ENCODE measurements at regions not wholly inside any gene's neighbourhood (a gene's known extent, or its start where the extent isn't known, plus 50 kb on each side); places are given as distances from the start of the nearest gene placed in this dataset.

GRCh38 chr20:10724449-10725173 is 50.8 kb upstream of the JAG1 start:
- no peak for DNase-seq

- no peak for DNase-seq
These were observed 55.3 kb upstream of the JAG1 start for GRCh38 chr20:10728873-10729670.

- no peak for DNase-seq
These were observed 56.0 kb upstream of the JAG1 start for GRCh38 chr20:10729785-10730184.

GRCh38 chr20:10730629-10731183 is 56.9 kb upstream of the JAG1 start:
- DNase-seq = no peak

- DNase-seq = peak; percentile 27
These were observed 57.6 kb upstream of the JAG1 start for GRCh38 chr20:10731190-10731965.

- DNase-seq = no peak
These were observed 59.3 kb upstream of the JAG1 start for GRCh38 chr20:10733122-10733521.

GRCh38 chr20:10735195-10735949 is 61.6 kb upstream of the JAG1 start:
- DNase-seq = no peak

GRCh38 chr20:10739134-10739533 is 65.3 kb upstream of the JAG1 start:
- DNase-seq = no peak

GRCh38 chr20:10739566-10739965 is 65.8 kb upstream of the JAG1 start:
- DNase-seq = no peak

GRCh38 chr20:10741060-10741459 is 67.3 kb upstream of the JAG1 start:
- no peak for DNase-seq

GRCh38 chr20:10745790-10746189 is 72.0 kb upstream of the JAG1 start:
- DNase-seq = no peak

- DNase-seq = no peak
These were observed 73.2 kb upstream of the JAG1 start for GRCh38 chr20:10747019-10747418.

- no peak for DNase-seq
These were observed 75.3 kb upstream of the JAG1 start for GRCh38 chr20:10749084-10749483.

GRCh38 chr20:10752206-10752605 is 78.4 kb upstream of the JAG1 start:
- no peak for DNase-seq

- DNase-seq = no peak
These were observed 81.0 kb upstream of the JAG1 start for GRCh38 chr20:10754824-10755223.

GRCh38 chr20:10758446-10758845 is 84.6 kb upstream of the JAG1 start:
- DNase-seq = no peak

GRCh38 chr20:10761232-10761631 is 87.4 kb upstream of the JAG1 start:
- peak; percentile 76 for DNase-seq

GRCh38 chr20:10761786-10762185 is 88.0 kb upstream of the JAG1 start:
- peak; percentile 49 for DNase-seq

- DNase-seq = no peak
These were observed 88.4 kb upstream of the JAG1 start for GRCh38 chr20:10762216-10762615.

GRCh38 chr20:10763112-10763511 is 89.3 kb upstream of the JAG1 start:
- DNase-seq = peak; percentile 38

- DNase-seq = no peak
These were observed 95.9 kb upstream of the JAG1 start for GRCh38 chr20:10769700-10770099.

GRCh38 chr20:10770753-10771152 is 97.0 kb upstream of the JAG1 start:
- no peak for DNase-seq
